Lower lobe of right lung (tissue), 2 donors: ENCODE measurements at regions not wholly inside any gene's neighbourhood (a gene's known extent, or its start where the extent isn't known, plus 50 kb on each side); places are given as distances from the start of the nearest gene placed in this dataset.

Experiments
- ATAC-seq, 2 donors: fragments of 200-7000 bp; cut with Tn5 transposase; one replicate each; pipeline ENCODE4 v1.9.1; 2020 to 2022; ENCODE audit warnings: mild to moderate bottlenecking in 2 of 2, moderate library complexity in 2 of 2
- DNase-seq: peaks from one replicate; pipeline ENCODE4 v3.0.0-alpha.2; 2020
- H3K27ac ChIP-seq: fragments of 200-600 bp; one replicate; pipeline ENCODE4 v1.8.0; 2022
- H3K27me3 ChIP-seq: fragments of 200-600 bp; one replicate; pipeline ENCODE4 v1.8.0; 2022; ENCODE audit warnings: low read depth
- H3K36me3 ChIP-seq: fragments of 200-600 bp; one replicate; pipeline ENCODE4 v1.8.0; 2022; ENCODE audit warnings: mild to moderate bottlenecking
- H3K4me1 ChIP-seq: fragments of 200-600 bp; one replicate; pipeline ENCODE4 v1.8.0; 2022
- H3K4me3 ChIP-seq: fragments of 200-600 bp; one replicate; pipeline ENCODE4 v1.8.0; 2022; ENCODE audit warnings: mild to moderate bottlenecking
- H3K9me3 ChIP-seq: fragments of 200-600 bp; one replicate; pipeline ENCODE4 v1.8.0; 2022
- CTCF ChIP-seq: fragments of 200-600 bp; IDR thresholded peaks from one replicate; pipeline ENCODE4 v1.8.0; 2022; ENCODE audit warnings: antibody characterized with exemption, mild to moderate bottlenecking
- intact Hi-C: fragments of 100-400 bp; cut with DNase I; formaldehyde crosslinking; loops from one replicate; pipeline ENCODE4 v1.11.0; 2022
- donor health status: DM: no; HTN: yes; CAD: no; lungs with severe emphysema.

GRCh38 chr10:16348891-16349290 lies 87.9 kb upstream of the PTER start:
- ATAC-seq = no peak
- H3K9me3 ChIP-seq = no peaks in the 10 kb centered on the region
- intact Hi-C loops = no loop called here

GRCh38 chr10:16352146-16352545 lies 84.7 kb upstream of the PTER start:
- no peak overlapping the region for H3K27ac ChIP-seq
- H3K27me3 ChIP-seq = no peaks in the 10 kb centered on the region
- no peaks in the 10 kb centered on the region for H3K4me1 ChIP-seq
- TF ChIP-seq CTCF = no peak
- no peaks in the 10 kb centered on the region for H3K36me3 ChIP-seq
- H3K9me3 ChIP-seq = no peaks in the 10 kb centered on the region
- DNase-seq (no peak), ATAC-seq (no peak)
- intact Hi-C loops = no loop called here
- no peak overlapping the region for H3K4me3 ChIP-seq

More at GRCh38 chr10:16348891-16349290, 87.9 kb upstream of the PTER start:
- no peak for TF ChIP-seq CTCF
- Histone ChIP-seq H3K4me1 (no peaks in the 10 kb centered on the region), H3K4me3 (no peak overlapping the region), H3K27me3 (no peaks in the 10 kb centered on the region), H3K27ac (no peak overlapping the region), H3K36me3 (no peaks in the 10 kb centered on the region)
- DNase-seq = no peak

GRCh38 chr10:16360001-16360400 lies 76.8 kb upstream of the PTER start:
- H3K4me3 ChIP-seq = no peak overlapping the region
- intact Hi-C loops = no loop called here
- no peaks in the 10 kb centered on the region for H3K4me1 ChIP-seq
- H3K27ac ChIP-seq = no peak overlapping the region
- TF ChIP-seq CTCF = no peak
- H3K36me3 ChIP-seq = no peaks in the 10 kb centered on the region
- H3K27me3 ChIP-seq = no peaks in the 10 kb centered on the region
- no peaks in the 10 kb centered on the region for H3K9me3 ChIP-seq
- ATAC-seq (no peak), DNase-seq (no peak)

- no peaks in the 10 kb centered on the region for H3K36me3 ChIP-seq
- H3K9me3 ChIP-seq = no peaks in the 10 kb centered on the region
- DNase-seq = no peak
- ATAC-seq = no peak
- H3K4me3 ChIP-seq = no peak overlapping the region
- no peaks in the 10 kb centered on the region for H3K4me1 ChIP-seq
- TF ChIP-seq CTCF = no peak
- H3K27ac ChIP-seq = no peak overlapping the region
- H3K27me3 ChIP-seq = no peaks in the 10 kb centered on the region
- intact Hi-C loops = no loop called here
Observed at GRCh38 chr10:16360425-16360824, 76.4 kb upstream of the PTER start.

- intact Hi-C loops = no loop called here
- H3K9me3 ChIP-seq = no peaks in the 10 kb centered on the region
- H3K36me3 ChIP-seq = no peaks in the 10 kb centered on the region
- H3K4me1 ChIP-seq = no peaks in the 10 kb centered on the region
- ATAC-seq (no peak), DNase-seq (no peak)
- no peak for TF ChIP-seq CTCF
- H3K4me3 ChIP-seq = no peak overlapping the region
- H3K27me3 ChIP-seq = no peaks in the 10 kb centered on the region
- H3K27ac ChIP-seq = no peak overlapping the region
Observed at GRCh38 chr10:16361086-16361485, 75.7 kb upstream of the PTER start.

GRCh38 chr10:16363741-16364140 lies 73.1 kb upstream of the PTER start:
- H3K27me3 ChIP-seq = no peaks in the 10 kb centered on the region
- TF ChIP-seq CTCF = no peak
- H3K27ac ChIP-seq = no peak overlapping the region
- no peaks in the 10 kb centered on the region for H3K9me3 ChIP-seq
- intact Hi-C loops = no loop called here
- ATAC-seq (no peak), DNase-seq (no peak)
- no peak overlapping the region for H3K4me3 ChIP-seq
- no peaks in the 10 kb centered on the region for H3K4me1 ChIP-seq
- no peaks in the 10 kb centered on the region for H3K36me3 ChIP-seq
